OCI-LY3 (cell line): ENCODE measurements at regions not wholly inside any gene's neighbourhood (a gene's known extent, or its start where the extent isn't known, plus 50 kb on each side); places are given as distances from the start of the nearest gene placed in this dataset.
"Not testable (repeated sequence)": the region's sequence is repeated elsewhere in the genome, so short reads cannot be mapped to it uniquely, and the experiment has no call there.

ENCODE experiments used
- H2AFZ ChIP-seq: fragments of 200-600, 300-600 bp; shearing (Covaris generic); 2 replicates; pipeline ENCODE4 v1.6.0; 2014; ENCODE audit warnings: antibody characterized with exemption, low read depth, low read length
- H3K27ac ChIP-seq: fragments of 200-600, 300-600 bp; sonication (generic); 2 replicates; pipeline ENCODE4 v1.5.1; 2014; ENCODE audit warnings: mild to moderate bottlenecking, low read length, moderate library complexity, mixed read lengths
- H3K27me3 ChIP-seq: fragments of 200-600, 300-600 bp; sonication (generic); 2 replicates; pipeline ENCODE4 v1.6.1; 2014; ENCODE audit warnings: low read depth, low read length, mixed read lengths
- H3K36me3 ChIP-seq: fragments of 200-600, 300-600 bp; sonication (generic); replicated peaks from 2 replicates; pipeline ENCODE3; 2014; ENCODE audit warnings: low read depth, low read length, mixed read lengths
- H3K4me1 ChIP-seq: fragments of 300-600, 200-600 bp; sonication (generic); 2 replicates; pipeline ENCODE4 v1.6.1; 2014; ENCODE audit warnings: low read length, mixed read lengths
- H3K4me2 ChIP-seq: fragments of 200-600, 300-600 bp; sonication (generic); 2 replicates; pipeline ENCODE4 v1.6.1; 2014; ENCODE audit warnings: low read length, mixed read lengths
- H3K4me3 ChIP-seq: fragments of 300-600, 200-600 bp; sonication (generic); 2 replicates; pipeline ENCODE4 v1.5.1; 2014; ENCODE audit warnings: antibody characterized with exemption, mild to moderate bottlenecking, low read length, moderate library complexity
- H3K79me2 ChIP-seq: fragments of 300-600, 200-600 bp; shearing (Covaris generic); 2 replicates; pipeline ENCODE4 v1.6.1; 2014; ENCODE audit warnings: mild to moderate bottlenecking, low read length, mixed read lengths
- H3K9ac ChIP-seq: fragments of 300-600, 200-600 bp; shearing (Covaris generic); 2 replicates; pipeline ENCODE4 v1.6.0; 2014; ENCODE audit warnings: mild to moderate bottlenecking, low read length, moderate library complexity
- H3K9me3 ChIP-seq: fragments of 200-600, 300-600 bp; shearing (Covaris generic); 2 replicates; pipeline ENCODE4 v1.6.1; 2014; ENCODE audit warnings: low read length, mixed read lengths; ENCODE audit not compliant: insufficient read depth
- H4K20me1 ChIP-seq: fragments of 200-600, 300-600 bp; sonication (generic); 2 replicates; pipeline ENCODE4 v1.6.1; 2016; ENCODE audit warnings: low read length, mixed read lengths; ENCODE audit not compliant: insufficient read depth
- CTCF ChIP-seq: fragments of 200-600, 300-600 bp; sonication (generic); IDR thresholded peaks from 2 replicates; pipeline ENCODE4 v1.5.1; 2014; ENCODE audit warnings: antibody characterized with exemption, low read length, low read depth
- EZH2phosphoT487 ChIP-seq: fragments of 200-600 bp; shearing (Covaris generic); IDR thresholded peaks from 2 replicates; pipeline ENCODE4 v1.6.1; 2018; ENCODE audit warnings: antibody characterized with exemption, mixed run types, low read depth

- Histone ChIP-seq H3K27me3 (peaks cover 24% of the 10 kb centered on the region), H3K79me2 (no peaks in the 10 kb centered on the region), H3K9me3 (no peaks in the 10 kb centered on the region), H3K4me2 (no peak overlapping the region), H3K36me3 (no peaks in the 10 kb centered on the region), H3K4me3 (no peak overlapping the region), H3K9ac (no peak overlapping the region), H4K20me1 (no peaks in the 10 kb centered on the region), H2AFZ (no peak overlapping the region), H3K27ac (no peak overlapping the region), H3K4me1 (no peaks in the 10 kb centered on the region)
- TF ChIP-seq EZH2phosphoT487 (no peak), CTCF (no peak)
Observed at GRCh38 chr2:20499387-20499786, 52.5 kb downstream of the RHOB start.

DNA sequence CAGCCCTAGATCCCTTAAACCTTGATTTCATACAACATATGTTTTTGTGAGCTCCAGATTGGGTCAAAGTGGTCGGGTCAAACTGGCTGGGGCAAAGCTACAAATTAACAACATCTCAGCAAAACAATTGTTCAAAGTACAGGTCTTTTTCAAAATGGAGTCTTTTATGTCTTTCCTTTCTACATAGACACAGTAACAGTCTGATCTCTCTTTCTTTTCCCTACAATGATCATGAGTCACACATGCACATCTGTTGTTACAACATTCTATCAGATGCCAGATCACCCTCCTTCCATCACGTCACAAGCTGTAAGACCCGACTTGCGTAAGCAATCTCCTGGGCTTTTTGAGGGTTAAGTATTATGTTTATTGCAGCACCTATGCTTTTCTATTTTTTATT is 55.1 kb downstream of the RHOB start:
- H3K9me3 ChIP-seq, result no peaks in the 10 kb centered on the region
- H3K4me2 ChIP-seq, result no peak overlapping the region
- no peak overlapping the region for H2AFZ ChIP-seq
- TF ChIP-seq CTCF, result no peak
- TF ChIP-seq EZH2phosphoT487, result no peak
- H3K9ac ChIP-seq, result no peak overlapping the region
- H3K27me3 ChIP-seq, result peaks cover 29% of the 10 kb centered on the region
- peaks cover 5% of the 10 kb centered on the region for H3K4me1 ChIP-seq
- no peaks in the 10 kb centered on the region for H4K20me1 ChIP-seq
- no peaks in the 10 kb centered on the region for H3K36me3 ChIP-seq
- no peaks in the 10 kb centered on the region for H3K79me2 ChIP-seq
- no peak overlapping the region for H3K27ac ChIP-seq
- no peak overlapping the region for H3K4me3 ChIP-seq

DNA sequence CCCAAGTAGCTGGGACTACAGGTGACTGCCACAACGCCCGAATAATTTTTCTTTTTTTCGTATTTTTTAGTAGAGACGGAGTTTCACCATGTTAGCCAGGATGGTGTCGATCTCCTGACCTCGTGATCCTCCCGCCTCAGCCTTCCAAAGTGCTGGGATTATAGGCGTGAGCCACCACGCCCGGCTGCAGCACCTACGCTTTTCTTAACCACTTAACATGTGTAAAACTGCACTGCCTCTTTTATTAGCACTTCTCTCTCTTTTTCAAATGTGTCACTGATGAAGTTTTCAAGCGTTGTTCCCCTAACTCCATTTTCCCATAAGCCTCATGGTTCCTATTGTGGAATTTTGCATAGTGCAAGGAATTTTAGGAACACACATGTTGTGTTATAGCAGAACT is 55.6 kb downstream of the RHOB start:
- H3K4me2 ChIP-seq, H3K9me3 ChIP-seq, H3K79me2 ChIP-seq, H3K4me3 ChIP-seq, H2AFZ ChIP-seq, H4K20me1 ChIP-seq, H3K9ac ChIP-seq, H3K27ac ChIP-seq, H3K36me3 ChIP-seq: not testable (repeated sequence)
- Histone ChIP-seq H3K27me3 (peaks cover 29% of the 10 kb centered on the region), H3K4me1 (peaks cover 10% of the 10 kb centered on the region)

- Histone ChIP-seq H3K9me3 (no peaks in the 10 kb centered on the region), H3K9ac (no peak overlapping the region), H4K20me1 (no peaks in the 10 kb centered on the region), H3K79me2 (no peaks in the 10 kb centered on the region), H3K4me1 (peaks cover 14% of the 10 kb centered on the region), H3K27ac (no peak overlapping the region), H3K4me2 (no peak overlapping the region), H3K4me3 (no peak overlapping the region), H2AFZ (no peak overlapping the region), H3K36me3 (no peaks in the 10 kb centered on the region), H3K27me3 (peaks cover 32% of the 10 kb centered on the region)
- TF ChIP-seq EZH2phosphoT487 (no peak), CTCF (no peak)
Observed at GRCh38 chr2:20504174-20504573, 57.3 kb downstream of the RHOB start.

DNA sequence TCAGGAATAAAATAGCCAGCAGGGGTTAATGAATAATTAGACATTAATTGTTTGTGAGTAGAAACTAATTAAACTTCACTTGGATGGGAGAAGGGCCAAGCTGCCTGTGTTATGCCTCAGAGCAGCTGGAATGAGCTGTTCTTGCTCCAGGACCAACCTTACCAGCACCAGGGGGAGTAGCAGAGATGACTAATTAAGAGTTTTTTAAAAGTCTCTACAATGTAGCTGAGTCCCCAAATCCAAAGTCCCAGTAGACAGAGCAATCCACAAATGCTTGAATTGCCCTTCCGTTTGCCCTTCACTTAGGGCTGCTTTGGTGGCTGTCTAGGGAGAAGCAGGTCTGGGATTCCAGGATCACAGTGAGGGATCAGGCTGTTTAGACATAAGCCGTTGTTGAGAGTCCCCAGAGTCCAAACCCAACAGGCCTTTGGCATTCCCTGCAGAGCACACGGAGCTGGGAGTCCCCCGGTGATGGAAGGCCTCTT is 59.4 kb downstream of the RHOB start:
- Histone ChIP-seq H3K4me2 (no peak overlapping the region), H3K36me3 (no peaks in the 10 kb centered on the region), H3K27ac (no peak overlapping the region), H4K20me1 (no peaks in the 10 kb centered on the region), H3K79me2 (no peaks in the 10 kb centered on the region), H3K27me3 (peaks cover 17% of the 10 kb centered on the region), H3K9ac (no peak overlapping the region), H3K9me3 (no peaks in the 10 kb centered on the region), H3K4me3 (no peak overlapping the region), H2AFZ (no peak overlapping the region), H3K4me1 (peaks cover 14% of the 10 kb centered on the region)
- no peak for TF ChIP-seq EZH2phosphoT487
- TF ChIP-seq CTCF, result no peak
